ENCODE measurements at regions not wholly inside any gene's neighbourhood (a gene's known extent, or its start where the extent isn't known, plus 50 kb on each side); places are given as distances from the start of the nearest gene placed in this dataset.

GRCh38 chr6:147759536-147759935 is 251.0 kb downstream of the SAMD5 start:
- TF ChIP-seq CTCF (IDR thresholded peaks at IDR 0.05; ENCODE audit: low read depth, low read length) (no peak), POLR2A (IDR thresholded peaks at IDR 0.05; ENCODE audit: extremely low read depth, insufficient read length) (no peak)
- TF ChIP-seq, protein P1, sequence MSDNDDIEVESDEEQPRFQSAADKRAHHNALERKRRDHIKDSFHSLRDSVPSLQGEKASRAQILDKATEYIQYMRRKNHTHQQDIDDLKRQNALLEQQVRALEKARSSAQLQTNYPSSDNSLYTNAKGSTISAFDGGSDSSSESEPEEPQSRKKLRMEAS (IDR thresholded peaks at IDR 0.05; ENCODE audit: low read depth, low read length), result no peak
